ENCODE measurements at regions not wholly inside any gene's neighbourhood (a gene's known extent, or its start where the extent isn't known, plus 50 kb on each side); places are given as distances from the start of the nearest gene placed in this dataset.

DNA sequence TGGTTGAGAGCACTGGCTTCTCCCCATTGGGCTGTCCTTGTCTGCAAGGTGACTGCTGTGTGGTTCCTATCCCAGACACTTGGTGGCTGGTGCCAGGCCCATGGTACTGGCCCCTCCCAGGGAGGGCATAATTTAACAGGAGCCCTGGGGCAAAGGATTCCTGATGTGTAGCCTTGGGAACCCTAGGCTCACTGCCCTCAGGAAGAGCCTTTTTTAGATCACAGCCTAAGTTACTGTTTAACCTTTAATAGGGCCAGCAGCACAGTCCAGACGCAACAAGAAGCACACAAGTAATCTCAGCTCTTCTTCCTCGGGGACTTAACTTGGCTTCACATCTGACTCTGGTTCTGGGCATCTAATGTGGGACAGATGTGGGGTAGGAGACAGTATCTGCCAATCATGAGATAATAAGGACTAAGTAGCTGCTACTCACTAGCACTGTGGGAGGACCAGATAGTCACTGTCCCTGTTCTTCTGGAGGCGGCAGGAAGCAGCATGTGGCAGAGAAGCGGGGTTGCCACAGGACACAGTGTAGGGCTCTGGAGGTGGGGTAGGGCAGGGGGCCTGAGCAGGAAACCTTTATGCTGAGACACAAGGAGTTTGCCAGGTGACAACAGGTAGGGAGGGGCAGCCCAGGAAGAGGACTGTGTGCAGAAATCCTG lies 136.3 kb downstream of the TMEM17 start:
- no peak for DNase-seq (ENCODE audit: low spot score)

DNA sequence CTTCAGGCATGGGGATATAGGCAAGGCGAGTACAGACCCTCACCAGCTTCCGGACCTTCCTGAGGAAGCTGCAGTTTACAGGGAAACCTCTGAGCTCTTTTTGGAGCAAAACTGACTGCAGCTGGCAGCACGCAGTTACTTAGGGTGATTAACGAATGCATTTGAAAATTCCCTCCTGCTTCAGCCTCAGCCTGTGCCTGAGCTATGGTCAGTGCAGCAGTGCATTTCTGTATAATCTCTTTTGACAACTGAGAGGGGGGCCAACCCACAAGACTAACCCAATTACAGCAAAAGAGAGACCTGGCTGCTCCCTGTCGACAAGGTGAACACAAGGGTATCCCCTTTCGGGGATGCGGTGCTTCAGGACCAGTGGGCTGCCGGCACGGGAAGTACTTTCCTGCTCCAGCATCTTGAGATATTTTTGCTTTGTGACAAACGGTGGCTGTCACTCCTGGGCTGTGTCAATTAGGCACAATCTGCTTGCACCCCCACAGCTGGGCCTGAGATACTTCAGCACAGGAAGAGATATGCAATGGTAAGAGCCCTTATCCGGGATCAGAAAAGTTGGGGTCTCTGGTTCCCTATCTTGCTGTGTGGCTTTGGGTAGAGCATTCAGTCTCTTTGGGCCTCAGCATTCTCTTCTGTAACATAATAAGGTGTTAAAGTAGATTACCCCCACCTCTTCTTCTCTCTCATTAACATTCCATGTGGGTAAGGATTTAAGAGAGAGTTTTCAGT lies 141.0 kb downstream of the TMEM17 start:
- no peak for DNase-seq (ENCODE audit: low spot score)

DNA sequence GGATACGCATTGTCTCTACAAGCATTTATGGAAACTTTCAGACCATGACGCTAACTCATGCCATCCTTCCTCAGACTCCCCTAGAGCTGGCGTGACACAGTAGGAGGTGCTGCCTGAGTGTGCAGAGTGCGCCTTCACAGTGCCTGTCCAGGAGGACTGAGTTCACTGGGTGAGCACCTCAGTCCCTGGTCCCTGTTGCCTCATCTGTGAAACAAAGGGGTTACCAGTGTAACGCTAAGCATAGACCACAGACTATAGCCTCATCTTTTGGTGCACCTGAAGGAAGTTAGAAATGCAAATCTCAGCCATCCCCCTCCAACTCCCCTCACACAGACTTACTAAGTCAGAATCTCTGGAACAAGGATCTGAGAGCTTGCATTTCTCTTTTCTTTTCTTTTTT lies 142.8 kb downstream of the TMEM17 start:
- DNase-seq (ENCODE audit: low spot score): no peak

DNA sequence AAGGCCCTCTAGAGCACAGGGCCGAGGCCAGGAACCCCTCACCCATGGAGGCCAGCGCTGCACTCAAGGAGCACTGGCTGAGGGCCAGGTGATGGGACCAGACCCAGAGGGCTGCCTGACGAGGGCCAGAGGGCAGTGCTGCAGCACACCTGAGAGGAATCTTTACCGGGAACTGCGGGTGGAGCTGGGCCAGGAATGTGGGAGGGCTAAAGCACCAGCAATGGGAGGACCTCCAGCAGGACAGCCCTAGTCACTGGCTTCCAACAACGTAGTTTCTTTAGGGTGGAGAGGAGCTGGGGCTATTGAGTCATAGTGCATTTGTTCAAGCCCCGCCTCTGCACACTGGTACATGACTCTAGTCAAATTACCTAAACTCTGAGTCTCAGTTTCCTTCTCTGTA lies 143.4 kb downstream of the TMEM17 start:
- no peak for DNase-seq (ENCODE audit: low spot score)

DNA sequence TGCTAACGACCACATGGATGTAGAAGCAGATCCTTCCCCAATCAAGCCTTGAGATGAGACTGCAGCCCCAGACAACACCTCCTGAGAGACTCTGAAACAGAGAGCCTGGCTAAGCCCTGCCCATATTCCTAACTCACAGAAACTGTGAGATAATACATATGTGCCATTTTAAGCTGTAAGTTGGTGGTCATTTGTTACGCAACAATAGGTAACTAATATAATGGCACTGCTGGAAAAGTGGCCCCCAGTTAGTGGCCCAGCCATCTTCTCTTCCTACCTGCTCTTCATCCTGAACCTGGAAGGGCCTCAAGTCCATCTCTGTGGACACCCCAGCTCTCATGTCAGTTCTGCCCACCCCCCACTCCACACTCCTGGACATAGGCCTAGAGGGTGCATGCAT lies 144.0 kb downstream of the TMEM17 start:
- DNase-seq (ENCODE audit: low spot score): no peak

DNA sequence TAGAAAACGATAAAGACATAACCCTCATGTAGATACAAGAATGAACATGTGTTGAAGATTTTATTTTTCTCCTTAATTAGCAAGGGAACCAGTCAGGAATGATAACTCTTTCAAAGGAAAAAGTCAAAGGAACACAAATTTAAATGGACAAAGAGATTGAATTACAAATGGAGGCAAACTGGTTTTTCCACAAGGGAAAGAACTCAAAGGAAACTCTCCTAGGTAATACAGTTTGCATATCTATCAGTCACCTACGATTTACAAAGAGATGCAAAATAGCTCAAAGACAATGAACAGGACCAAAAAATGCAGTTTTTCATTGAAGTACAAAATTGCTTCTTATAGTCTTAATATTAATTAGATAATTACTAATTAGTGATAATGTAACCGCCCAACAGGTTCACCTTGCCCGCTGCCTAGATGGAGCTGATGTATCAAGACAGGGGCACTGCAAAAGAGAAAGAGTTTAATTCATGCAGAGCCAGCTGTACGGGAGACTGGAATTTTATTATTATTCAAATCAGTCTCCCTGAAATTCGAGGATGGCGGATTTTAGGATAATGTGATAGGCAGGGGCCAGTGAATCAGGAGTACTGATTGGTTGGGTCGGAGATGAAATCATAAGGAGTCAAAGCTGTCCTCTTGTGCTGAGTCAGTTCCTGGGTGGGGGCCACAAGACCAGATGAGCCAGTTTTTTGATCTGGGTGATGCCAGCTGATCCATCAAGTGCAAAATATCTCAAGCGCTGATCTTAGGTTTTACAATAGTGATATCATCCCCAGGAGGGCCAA lies 151.0 kb downstream of the TMEM17 start:
- no peak for DNase-seq (ENCODE audit: low spot score)

DNA sequence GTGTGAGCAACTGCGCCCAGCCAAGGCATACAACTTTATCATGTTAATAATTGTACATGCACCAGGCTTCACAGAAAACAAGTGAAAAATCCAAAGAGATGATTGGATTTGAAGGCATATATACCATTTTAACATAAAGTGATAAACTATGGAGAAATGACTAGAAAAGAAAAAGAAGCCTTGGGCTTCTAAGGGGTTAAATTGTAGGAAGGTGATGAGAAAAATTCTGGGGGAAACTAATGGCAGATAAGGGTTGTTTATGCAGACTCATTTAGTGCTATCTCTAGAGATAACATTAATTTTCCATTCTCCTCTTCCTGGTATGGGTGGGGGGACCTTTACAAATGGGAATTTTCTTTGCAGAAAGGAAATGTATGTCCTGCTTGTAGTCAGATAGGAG lies 154.0 kb downstream of the TMEM17 start:
- no peak for DNase-seq (ENCODE audit: low spot score)

DNA sequence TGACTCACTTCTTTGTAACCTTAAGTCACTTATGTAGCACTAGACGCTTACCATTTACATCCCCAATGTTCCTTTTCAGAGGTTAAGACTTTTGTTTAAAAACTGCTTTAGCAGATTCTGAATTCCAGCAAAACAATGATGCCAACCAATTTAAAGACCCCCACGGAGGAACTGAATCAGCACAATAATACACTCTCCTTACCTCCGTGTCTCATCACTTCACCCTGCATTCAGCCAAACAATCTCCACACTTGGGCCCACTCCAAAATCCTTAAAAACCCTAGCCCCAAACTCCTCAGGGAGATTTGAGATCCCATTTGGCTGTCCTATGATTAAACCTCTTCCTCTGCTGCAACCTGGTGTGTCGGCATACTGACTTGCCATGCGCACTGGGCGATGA lies 153.9 kb downstream of the B3GNT2 start:
- DNase-seq (ENCODE audit: low spot score): no peak

DNA sequence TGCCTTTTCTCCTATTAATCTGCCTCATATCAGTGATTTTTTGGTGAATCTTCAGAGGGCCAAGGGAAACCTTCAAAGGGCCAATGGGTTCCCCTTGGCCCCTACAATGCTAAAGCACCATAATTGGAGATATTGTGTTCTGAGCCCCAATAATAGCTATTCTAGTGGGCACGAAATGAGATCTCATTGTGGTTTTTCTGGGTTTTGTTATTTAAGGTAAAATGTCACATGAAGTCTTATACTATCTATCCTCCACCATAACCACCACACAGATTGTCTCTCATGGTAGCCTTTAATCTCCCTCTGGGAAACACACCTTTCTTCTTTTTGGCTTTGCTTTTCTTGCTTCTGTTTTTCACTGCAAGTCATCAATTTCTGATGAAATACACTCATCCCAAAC lies 152.8 kb downstream of the B3GNT2 start:
- DNase-seq (ENCODE audit: low spot score): no peak

DNA sequence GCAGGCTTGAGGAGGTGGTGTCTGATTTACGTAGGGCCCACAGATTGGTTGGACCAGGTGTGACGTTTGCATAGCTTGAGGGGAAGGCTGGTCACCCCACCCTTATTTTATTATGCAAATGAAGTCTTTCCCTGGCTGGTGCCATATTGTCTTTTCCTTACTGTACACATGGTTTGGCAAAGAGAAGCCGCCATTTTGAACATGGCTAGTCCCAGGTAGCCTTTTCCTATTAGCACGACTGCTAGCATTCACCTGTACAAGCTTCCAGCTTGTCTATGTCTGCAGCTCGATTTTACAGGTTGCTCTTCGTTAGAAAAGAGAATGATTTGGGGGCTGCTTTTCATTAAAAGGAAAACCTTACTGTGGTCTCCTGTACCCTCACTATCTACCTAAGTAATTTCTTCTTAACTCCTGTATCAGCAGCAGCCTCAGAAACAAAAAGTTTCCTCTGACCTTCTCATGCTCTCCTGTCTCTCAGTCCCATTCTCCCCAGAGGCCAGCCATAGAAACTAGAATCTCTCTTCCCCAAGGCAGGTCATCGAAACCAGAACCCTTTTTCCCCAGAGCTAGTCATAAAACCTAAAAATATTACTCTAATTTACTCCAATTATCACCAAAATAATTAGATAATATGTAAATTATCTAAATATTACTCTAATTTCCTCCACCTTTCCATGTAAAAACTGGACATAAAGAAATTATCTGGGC lies 151.8 kb downstream of the B3GNT2 start:
- no peak for DNase-seq (ENCODE audit: low spot score)

DNA sequence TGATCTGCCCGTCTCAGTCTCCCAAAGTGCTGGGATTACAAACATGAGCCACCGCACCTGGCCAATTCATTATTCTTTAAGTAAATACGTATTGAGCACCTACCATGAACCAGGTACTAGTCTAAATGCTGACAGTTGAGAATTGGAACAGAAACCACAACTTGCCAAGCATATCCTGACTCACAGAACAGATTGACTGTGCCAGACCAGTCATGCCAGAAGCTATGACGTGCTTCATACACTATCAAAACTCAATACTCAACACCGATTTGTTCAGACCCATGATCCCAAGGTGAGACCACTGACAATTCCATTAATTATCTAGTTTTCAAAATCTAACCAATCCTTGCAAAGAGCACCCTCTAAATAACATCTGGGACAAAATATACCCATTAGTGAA lies 148.6 kb downstream of the B3GNT2 start:
- DNase-seq (ENCODE audit: low spot score): no peak

DNA sequence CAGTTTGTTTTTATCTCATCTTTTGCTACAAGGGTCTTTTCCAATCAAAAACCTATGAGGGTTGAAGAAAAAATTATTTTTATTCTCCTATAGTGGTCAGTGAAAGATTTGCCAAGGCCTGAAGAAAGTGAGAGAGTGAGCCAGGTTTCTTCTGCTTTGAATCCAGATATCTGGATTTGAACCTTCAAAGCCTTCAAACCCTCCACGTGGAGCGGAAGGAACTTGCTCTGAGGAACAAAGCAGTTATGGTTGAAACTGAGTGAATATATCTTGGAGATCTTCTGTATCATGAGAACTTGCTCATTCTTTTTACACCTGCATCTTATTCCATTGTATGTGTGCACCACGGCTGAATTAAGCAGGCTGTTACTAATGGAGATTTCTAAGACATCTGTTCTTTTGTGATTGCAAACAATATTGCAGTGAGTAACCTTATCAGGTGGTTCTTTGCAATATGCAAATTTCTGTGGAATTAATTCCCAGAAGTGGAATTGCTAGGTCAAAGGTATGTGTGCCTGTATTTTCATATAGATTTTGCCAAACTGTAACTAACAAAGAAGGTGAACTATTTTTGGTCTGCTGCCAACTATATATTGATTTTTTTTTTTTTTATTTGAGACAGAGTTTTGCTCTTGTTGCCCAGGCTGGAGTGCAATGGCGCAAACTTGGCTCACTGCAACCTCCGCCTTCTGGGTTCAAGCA lies 147.9 kb downstream of the B3GNT2 start:
- DNase-seq (ENCODE audit: low spot score): no peak

DNA sequence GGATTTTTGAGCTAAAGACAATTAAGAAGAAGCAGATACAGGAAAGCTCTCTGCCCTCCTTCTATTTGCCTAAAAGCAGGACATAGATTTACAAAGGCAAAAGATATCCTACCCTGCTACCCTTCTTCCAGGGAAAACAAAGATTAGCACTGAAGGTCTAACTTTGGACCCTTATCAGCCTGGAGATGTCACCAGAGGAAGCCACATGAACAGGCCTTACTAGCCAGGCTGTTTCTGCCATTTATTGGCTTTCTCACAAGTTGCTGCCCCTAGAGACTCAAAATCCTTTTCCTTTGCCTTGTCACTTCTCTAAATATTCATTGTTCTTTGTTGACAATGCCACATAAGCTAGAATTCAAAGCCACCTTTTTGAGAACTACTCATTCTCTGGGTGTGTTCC lies 147.3 kb downstream of the B3GNT2 start:
- no peak for DNase-seq (ENCODE audit: low spot score)

DNA sequence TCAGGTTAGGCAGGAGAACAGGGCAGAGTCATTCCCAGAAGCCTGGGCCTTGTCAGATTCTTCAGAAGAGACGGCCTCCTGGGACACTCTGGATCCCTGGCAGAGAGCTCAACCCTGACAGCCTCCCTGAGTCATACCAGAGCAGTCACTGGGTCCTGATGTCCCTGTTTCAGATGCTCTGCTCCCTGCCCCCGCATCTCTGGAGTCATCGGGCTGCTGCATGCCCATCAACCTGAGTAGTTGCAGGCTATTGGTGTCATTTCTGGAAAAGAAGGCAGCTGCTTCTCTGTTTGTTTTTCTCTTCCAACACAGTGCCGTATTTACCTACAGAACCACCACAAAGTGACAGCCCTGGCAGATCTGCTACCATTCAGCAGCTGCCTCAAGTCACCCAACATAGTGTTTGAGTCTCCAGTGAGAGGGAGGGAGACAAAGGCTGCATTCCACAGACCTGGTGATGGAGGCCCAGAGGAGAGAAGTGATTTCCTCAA lies 145.1 kb downstream of the B3GNT2 start:
- DNase-seq (ENCODE audit: low spot score): peak; percentile 48

DNA sequence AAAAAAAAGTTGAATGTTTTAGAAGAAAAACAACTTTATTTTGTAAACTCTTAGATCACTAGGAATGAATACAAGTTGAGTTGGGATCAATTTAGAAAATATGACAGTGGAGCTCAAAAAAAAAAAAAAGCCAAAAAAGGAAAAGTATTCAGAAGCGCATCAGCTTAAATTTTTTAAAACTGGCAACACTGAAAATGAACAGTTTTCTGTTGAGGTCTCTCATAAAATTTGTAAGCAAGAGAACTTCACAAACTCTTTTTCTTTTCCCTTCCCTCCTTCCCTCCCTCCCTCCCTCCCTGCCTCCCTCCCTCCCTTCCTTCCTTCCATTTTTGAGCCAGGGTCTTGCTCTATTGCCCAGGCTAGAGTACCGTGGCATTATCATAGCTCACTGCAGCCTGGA lies 143.9 kb downstream of the B3GNT2 start:
- DNase-seq (ENCODE audit: low spot score): no peak

DNA sequence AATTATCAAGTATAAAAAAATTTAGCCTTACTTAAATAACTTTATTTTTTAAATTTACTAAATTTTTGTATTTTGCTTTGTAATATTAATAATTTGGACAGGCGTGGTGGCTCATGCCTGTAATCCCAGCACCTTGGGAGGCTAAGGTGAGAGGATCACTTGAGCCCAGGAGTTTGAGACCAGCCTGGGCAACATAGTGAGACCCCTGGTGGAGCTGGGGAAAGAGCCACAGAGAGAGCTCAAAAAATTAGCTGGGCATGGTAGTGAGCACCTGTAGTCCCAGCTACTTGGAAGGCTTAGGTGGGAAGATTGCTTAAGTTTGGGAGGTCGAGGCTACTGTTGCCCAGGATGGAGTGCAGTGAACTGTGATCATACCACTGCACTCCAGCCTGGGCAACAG lies 143.5 kb downstream of the B3GNT2 start:
- no peak for DNase-seq (ENCODE audit: low spot score)

DNA sequence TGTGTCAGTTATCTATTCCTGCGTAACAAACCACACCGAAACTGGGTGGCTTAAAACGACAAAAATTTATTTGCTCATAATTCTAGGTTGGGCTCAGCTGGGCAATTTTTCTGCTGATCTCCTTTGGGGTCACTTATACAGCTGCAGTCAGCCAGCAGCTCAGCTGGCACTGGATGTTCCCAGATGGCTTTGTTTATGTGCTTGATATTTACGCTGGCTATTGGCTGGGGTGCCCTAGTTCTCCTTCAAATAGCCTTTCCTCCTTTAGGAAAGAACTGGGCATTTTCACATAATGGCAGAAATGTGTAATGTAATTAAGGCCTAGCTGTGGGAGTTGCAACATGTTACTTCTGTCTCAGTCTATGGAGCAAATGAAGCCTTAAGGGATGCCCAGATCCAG lies 142.2 kb downstream of the B3GNT2 start:
- no peak for DNase-seq (ENCODE audit: low spot score)

DNA sequence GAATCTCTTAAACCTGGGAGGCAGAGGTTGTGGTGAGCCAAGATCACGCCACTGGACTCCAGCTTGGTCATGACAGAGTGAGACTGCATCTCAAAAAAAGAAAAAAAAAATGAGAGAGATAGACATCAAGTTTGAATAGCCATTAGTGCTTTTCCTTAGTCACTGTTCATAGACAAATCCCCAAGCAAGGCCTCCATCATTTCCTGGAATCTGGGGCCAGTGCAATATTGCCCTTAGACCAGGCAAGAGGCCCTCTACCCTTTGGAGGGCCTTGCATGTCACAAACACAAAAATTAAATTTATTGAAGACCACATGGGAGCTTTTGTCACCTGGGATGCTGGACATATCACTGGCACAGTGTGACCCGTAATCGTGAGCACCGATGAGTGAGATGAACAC lies 141.5 kb downstream of the B3GNT2 start:
- DNase-seq (ENCODE audit: low spot score): no peak

DNA sequence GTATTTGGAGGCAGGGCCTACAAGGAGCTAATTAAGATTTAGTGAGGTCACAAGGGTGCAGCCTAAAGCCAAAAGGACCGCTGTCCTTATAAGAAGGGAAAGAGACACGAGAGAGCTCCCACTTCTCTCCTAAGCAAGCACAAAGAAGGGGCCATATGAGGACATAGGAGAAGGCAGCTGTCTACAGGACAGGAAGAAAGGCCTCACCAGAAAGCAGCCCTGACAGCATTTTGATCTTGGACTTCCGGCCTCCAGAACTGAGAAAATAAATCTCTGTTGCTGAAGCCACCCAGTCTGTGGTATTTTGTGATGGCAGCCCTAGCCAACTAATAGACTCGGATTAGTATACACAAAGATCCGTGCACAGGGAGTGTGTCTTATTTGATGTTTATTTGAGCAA lies 139.7 kb downstream of the B3GNT2 start:
- DNase-seq (ENCODE audit: low spot score): no peak

DNA sequence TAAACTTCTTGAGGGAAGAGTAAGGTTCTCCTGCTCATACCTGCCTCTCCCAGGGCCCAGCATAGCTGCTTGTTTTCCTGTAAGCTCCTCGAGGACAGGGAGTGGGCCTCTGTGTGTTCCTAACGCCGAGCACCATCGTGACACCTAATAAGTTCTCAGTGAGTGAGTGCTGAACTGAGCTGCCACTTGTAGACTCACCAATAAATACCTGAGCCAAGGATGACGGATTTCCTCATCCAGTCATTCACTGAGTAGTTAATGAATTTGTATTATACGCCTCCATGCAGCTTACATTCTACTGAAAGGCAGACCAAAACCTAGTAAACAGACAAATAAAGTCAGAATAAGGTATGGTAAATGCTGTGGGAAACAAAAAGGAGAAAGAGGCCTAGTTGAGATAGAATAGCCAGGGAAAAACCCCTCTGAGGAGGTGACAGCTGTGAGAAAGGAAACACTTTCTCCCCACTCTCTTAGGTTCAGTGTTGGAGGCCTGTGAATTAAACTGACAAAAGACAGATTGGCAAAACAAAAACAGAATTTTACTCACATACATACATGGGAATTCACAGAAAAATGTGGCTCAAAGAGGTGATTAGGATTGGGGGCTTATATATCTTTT lies 138.6 kb downstream of the B3GNT2 start:
- no peak for DNase-seq (ENCODE audit: low spot score)

DNA sequence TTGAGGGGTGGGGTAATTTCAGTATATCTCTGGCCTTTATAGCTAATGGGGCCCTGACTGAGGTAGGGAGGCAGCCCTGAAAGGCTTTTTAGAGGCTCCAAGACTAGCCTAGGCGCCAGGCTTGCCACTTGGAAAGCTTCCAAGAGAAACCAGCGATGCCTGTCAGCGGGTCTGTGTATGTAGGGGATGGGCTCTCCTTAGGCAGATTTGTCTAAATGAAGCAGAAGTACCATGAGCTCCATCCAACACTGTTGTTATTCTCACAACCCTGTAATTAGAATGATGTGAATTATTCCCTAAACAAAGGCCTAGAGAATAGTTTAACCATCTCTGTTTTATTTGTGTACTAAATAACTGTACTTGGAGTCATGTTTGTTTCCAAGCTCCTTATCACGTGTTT lies 138.1 kb downstream of the B3GNT2 start:
- DNase-seq (ENCODE audit: low spot score): no peak
